Right lobe of liver (tissue), 4 donors: ENCODE measurements at regions not wholly inside any gene's neighbourhood (a gene's known extent, or its start where the extent isn't known, plus 50 kb on each side); places are given as distances from the start of the nearest gene placed in this dataset.

Source experiments
- POLR2A ChIP-seq: fragments of 450-650 bp; IDR thresholded peaks from one replicate; pipeline ENCODE4 v1.6.1; 2017; ENCODE audit warnings: antibody characterized with exemption, mild to moderate bottlenecking
- TF ChIP-seq, protein P1 (sequence below), 4 donors: fragments of 200-600 bp in 3 of 4; fragments of 450-650 bp in 1 of 4; IDR thresholded peaks; one replicate each; pipeline versions ENCODE4 v1.5.1 to v1.8.0; 2016 to 2022; ENCODE audit warnings: antibody characterized with exemption in 4 of 4, mild to moderate bottlenecking in 2 of 4
- donor health status: DM: no; HTN: no; CAD: no.
- donor health status: DM: no; HTN: no; CAD: no.
- donor health status: DM: no; HTN: yes; CAD: no.

DNA sequence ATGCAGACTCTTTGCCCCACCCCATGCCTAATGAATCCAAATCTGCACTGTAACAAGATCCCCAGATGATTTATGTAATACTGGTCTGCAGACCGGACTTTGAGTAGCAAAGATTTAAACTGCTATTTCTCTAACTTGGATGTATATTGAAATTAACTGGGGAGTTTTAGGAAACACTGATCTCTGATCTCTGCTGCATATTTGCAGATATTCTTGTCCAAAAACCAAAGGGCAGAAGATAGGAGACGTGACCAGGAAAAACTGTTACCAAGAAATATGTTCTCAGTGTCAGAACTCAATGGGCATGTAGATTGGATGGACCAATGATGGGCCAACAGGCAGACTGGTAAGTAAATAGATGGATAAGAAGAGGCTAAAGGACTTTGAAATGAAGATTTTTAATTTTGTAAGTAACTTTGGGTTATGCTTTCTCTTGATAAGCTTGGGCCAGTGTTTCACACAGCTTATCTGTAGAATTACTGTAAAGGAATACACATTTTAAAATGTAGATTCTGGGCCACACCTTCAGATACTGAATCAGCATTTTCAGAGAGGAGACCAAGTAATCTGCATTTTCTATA, 64.5 kb upstream of the TP63 start:
- TF ChIP-seq, protein P1, sequence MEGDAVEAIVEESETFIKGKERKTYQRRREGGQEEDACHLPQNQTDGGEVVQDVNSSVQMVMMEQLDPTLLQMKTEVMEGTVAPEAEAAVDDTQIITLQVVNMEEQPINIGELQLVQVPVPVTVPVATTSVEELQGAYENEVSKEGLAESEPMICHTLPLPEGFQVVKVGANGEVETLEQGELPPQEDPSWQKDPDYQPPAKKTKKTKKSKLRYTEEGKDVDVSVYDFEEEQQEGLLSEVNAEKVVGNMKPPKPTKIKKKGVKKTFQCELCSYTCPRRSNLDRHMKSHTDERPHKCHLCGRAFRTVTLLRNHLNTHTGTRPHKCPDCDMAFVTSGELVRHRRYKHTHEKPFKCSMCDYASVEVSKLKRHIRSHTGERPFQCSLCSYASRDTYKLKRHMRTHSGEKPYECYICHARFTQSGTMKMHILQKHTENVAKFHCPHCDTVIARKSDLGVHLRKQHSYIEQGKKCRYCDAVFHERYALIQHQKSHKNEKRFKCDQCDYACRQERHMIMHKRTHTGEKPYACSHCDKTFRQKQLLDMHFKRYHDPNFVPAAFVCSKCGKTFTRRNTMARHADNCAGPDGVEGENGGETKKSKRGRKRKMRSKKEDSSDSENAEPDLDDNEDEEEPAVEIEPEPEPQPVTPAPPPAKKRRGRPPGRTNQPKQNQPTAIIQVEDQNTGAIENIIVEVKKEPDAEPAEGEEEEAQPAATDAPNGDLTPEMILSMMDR (IDR thresholded peaks at IDR 0.05), result no peak
- no peak for TF ChIP-seq POLR2A
